OCI-LY3 (cell line): ENCODE measurements at regions not wholly inside any gene's neighbourhood (a gene's known extent, or its start where the extent isn't known, plus 50 kb on each side); places are given as distances from the start of the nearest gene placed in this dataset.

Experiments
- H2AFZ ChIP-seq: fragments of 200-600, 300-600 bp; shearing (Covaris generic); 2 replicates; pipeline ENCODE4 v1.6.0; 2014; ENCODE audit warnings: antibody characterized with exemption, low read depth, low read length
- H3K27ac ChIP-seq: fragments of 200-600, 300-600 bp; sonication (generic); 2 replicates; pipeline ENCODE4 v1.5.1; 2014; ENCODE audit warnings: mild to moderate bottlenecking, low read length, moderate library complexity, mixed read lengths
- H3K27me3 ChIP-seq: fragments of 200-600, 300-600 bp; sonication (generic); 2 replicates; pipeline ENCODE4 v1.6.1; 2014; ENCODE audit warnings: low read depth, low read length, mixed read lengths
- H3K36me3 ChIP-seq: fragments of 200-600, 300-600 bp; sonication (generic); replicated peaks from 2 replicates; pipeline ENCODE3; 2014; ENCODE audit warnings: low read depth, low read length, mixed read lengths
- H3K4me1 ChIP-seq: fragments of 300-600, 200-600 bp; sonication (generic); 2 replicates; pipeline ENCODE4 v1.6.1; 2014; ENCODE audit warnings: low read length, mixed read lengths
- H3K4me2 ChIP-seq: fragments of 200-600, 300-600 bp; sonication (generic); 2 replicates; pipeline ENCODE4 v1.6.1; 2014; ENCODE audit warnings: low read length, mixed read lengths
- H3K4me3 ChIP-seq: fragments of 300-600, 200-600 bp; sonication (generic); 2 replicates; pipeline ENCODE4 v1.5.1; 2014; ENCODE audit warnings: antibody characterized with exemption, mild to moderate bottlenecking, low read length, moderate library complexity
- H3K79me2 ChIP-seq: fragments of 300-600, 200-600 bp; shearing (Covaris generic); 2 replicates; pipeline ENCODE4 v1.6.1; 2014; ENCODE audit warnings: mild to moderate bottlenecking, low read length, mixed read lengths
- H3K9ac ChIP-seq: fragments of 300-600, 200-600 bp; shearing (Covaris generic); 2 replicates; pipeline ENCODE4 v1.6.0; 2014; ENCODE audit warnings: mild to moderate bottlenecking, low read length, moderate library complexity
- H3K9me3 ChIP-seq: fragments of 200-600, 300-600 bp; shearing (Covaris generic); 2 replicates; pipeline ENCODE4 v1.6.1; 2014; ENCODE audit warnings: low read length, mixed read lengths; ENCODE audit not compliant: insufficient read depth
- H4K20me1 ChIP-seq: fragments of 200-600, 300-600 bp; sonication (generic); 2 replicates; pipeline ENCODE4 v1.6.1; 2016; ENCODE audit warnings: low read length, mixed read lengths; ENCODE audit not compliant: insufficient read depth
- EZH2phosphoT487 ChIP-seq: fragments of 200-600 bp; shearing (Covaris generic); IDR thresholded peaks from 2 replicates; pipeline ENCODE4 v1.6.1; 2018; ENCODE audit warnings: antibody characterized with exemption, mixed run types, low read depth
- TF ChIP-seq, protein P1 (sequence below): fragments of 200-600, 300-600 bp; sonication (generic); IDR thresholded peaks from 2 replicates; pipeline ENCODE4 v1.5.1; 2014; ENCODE audit warnings: antibody characterized with exemption, low read length, low read depth

GRCh38 chr2:176447616-176448015 lies 178.4 kb downstream of the MTX2 start:
- Histone ChIP-seq H4K20me1 (no peaks in the 10 kb centered on the region), H3K27ac (no peak overlapping the region), H3K36me3 (no peaks in the 10 kb centered on the region), H3K4me2 (no peak overlapping the region), H3K9ac (no peak overlapping the region), H3K79me2 (no peaks in the 10 kb centered on the region), H2AFZ (no peak overlapping the region), H3K4me3 (no peak overlapping the region), H3K27me3 (no peaks in the 10 kb centered on the region), H3K4me1 (no peaks in the 10 kb centered on the region), H3K9me3 (no peaks in the 10 kb centered on the region)
- TF ChIP-seq EZH2phosphoT487, result no peak
- TF ChIP-seq, protein P1, sequence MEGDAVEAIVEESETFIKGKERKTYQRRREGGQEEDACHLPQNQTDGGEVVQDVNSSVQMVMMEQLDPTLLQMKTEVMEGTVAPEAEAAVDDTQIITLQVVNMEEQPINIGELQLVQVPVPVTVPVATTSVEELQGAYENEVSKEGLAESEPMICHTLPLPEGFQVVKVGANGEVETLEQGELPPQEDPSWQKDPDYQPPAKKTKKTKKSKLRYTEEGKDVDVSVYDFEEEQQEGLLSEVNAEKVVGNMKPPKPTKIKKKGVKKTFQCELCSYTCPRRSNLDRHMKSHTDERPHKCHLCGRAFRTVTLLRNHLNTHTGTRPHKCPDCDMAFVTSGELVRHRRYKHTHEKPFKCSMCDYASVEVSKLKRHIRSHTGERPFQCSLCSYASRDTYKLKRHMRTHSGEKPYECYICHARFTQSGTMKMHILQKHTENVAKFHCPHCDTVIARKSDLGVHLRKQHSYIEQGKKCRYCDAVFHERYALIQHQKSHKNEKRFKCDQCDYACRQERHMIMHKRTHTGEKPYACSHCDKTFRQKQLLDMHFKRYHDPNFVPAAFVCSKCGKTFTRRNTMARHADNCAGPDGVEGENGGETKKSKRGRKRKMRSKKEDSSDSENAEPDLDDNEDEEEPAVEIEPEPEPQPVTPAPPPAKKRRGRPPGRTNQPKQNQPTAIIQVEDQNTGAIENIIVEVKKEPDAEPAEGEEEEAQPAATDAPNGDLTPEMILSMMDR, result no peak

DNA sequence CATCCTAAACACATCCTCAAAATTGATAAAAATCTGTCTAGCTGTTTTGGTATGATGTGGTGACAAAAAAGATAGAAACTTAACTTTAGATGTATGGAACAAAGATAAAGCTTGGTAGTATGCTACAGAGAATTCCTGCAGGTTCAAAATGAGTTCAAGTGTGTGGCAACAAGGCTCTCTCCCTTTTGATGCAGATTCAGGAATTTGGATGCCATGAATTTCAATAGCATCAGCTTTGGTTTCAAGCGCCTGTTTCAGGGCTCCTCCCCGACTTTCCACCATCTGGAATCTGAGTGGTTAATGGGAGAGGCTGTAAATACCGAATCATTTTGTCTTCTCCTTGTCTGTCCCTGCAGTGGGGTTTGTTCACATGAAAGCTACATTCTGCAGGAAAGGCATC lies 180.6 kb downstream of the MTX2 start:
- Histone ChIP-seq H3K4me2 (no peak overlapping the region), H3K36me3 (no peaks in the 10 kb centered on the region), H3K9ac (no peak overlapping the region), H3K27me3 (no peaks in the 10 kb centered on the region), H3K79me2 (no peaks in the 10 kb centered on the region), H3K4me3 (no peak overlapping the region), H4K20me1 (no peaks in the 10 kb centered on the region), H2AFZ (no peak overlapping the region), H3K9me3 (no peaks in the 10 kb centered on the region), H3K27ac (no peak overlapping the region), H3K4me1 (peaks cover 5% of the 10 kb centered on the region)
- no peak for TF ChIP-seq EZH2phosphoT487
- TF ChIP-seq, protein P1, result no peak

- no peak overlapping the region for H3K9ac ChIP-seq
- H4K20me1 ChIP-seq, result no peaks in the 10 kb centered on the region
- H3K36me3 ChIP-seq, result no peaks in the 10 kb centered on the region
- H3K27ac ChIP-seq, result no peak overlapping the region
- TF ChIP-seq, protein P1, result no peak
- TF ChIP-seq EZH2phosphoT487, result no peak
- H3K79me2 ChIP-seq, result no peaks in the 10 kb centered on the region
- no peak overlapping the region for H3K4me3 ChIP-seq
- peaks cover 5% of the 10 kb centered on the region for H3K4me1 ChIP-seq
- H3K4me2 ChIP-seq, result no peak overlapping the region
- H3K9me3 ChIP-seq, result no peaks in the 10 kb centered on the region
- no peaks in the 10 kb centered on the region for H3K27me3 ChIP-seq
- H2AFZ ChIP-seq, result no peak overlapping the region
Measured at GRCh38 chr2:176453784-176454183, 184.5 kb downstream of the MTX2 start.

- no peaks in the 10 kb centered on the region for H3K79me2 ChIP-seq
- peak overlapping the region; percentile 50 for H3K4me2 ChIP-seq
- H2AFZ ChIP-seq, result peak overlapping the region; percentile 74
- no peaks in the 10 kb centered on the region for H4K20me1 ChIP-seq
- no peaks in the 10 kb centered on the region for H3K9me3 ChIP-seq
- H3K4me3 ChIP-seq, result peak overlapping the region; percentile 17; the same call in 1 of the 2 replicates
- no peak overlapping the region for H3K9ac ChIP-seq
- no peak overlapping the region for H3K27ac ChIP-seq
- TF ChIP-seq EZH2phosphoT487, result no peak
- TF ChIP-seq, protein P1, result peak; percentile 82
- peaks cover 5% of the 10 kb centered on the region for H3K4me1 ChIP-seq
- H3K36me3 ChIP-seq, result no peaks in the 10 kb centered on the region
- no peaks in the 10 kb centered on the region for H3K27me3 ChIP-seq
Measured at GRCh38 chr2:176454893-176455815, 185.9 kb downstream of the MTX2 start.
